IMR-90 (cell line): ENCODE measurements at regions not wholly inside any gene's neighbourhood (a gene's known extent, or its start where the extent isn't known, plus 50 kb on each side); places are given as distances from the start of the nearest gene placed in this dataset.

ENCODE experiments used
- CEBPB ChIP-seq: IDR thresholded peaks from 2 replicates; pipeline ENCODE4 v1.6.1; 2012; ENCODE audit warnings: low read depth, low read length, improper control_type of control experiment
- CHD1 ChIP-seq: IDR thresholded peaks from 2 replicates; pipeline ENCODE4 v1.6.1; 2012; ENCODE audit warnings: low read depth, low read length, improper control_type of control experiment
- ELK1 ChIP-seq: fragments of 150-350 bp; IDR thresholded peaks from 2 replicates; pipeline ENCODE4 v1.6.1; 2016; ENCODE audit warnings: low read depth, mild to moderate bottlenecking, low read length, moderate library complexity, borderline replicate concordance
- FOS ChIP-seq: fragments of 150-350 bp; IDR thresholded peaks from 2 replicates; pipeline ENCODE4 v1.6.1; 2016; ENCODE audit warnings: low read depth, low read length
- MAFK ChIP-seq: IDR thresholded peaks from 2 replicates; pipeline ENCODE4 v1.6.1; 2012; ENCODE audit warnings: low read depth, low read length, improper control_type of control experiment
- MXI1 ChIP-seq: IDR thresholded peaks from 2 replicates; pipeline ENCODE4 v1.6.1; 2012; ENCODE audit warnings: low read depth, mild to moderate bottlenecking, low read length, moderate library complexity, borderline replicate concordance
- NFE2L2 ChIP-seq: fragments of 150-350 bp; IDR thresholded peaks from 2 replicates; pipeline ENCODE4 v1.6.1; 2016; ENCODE audit warnings: low read depth, mild to moderate bottlenecking, low read length
- POLR2A ChIP-seq: IDR thresholded peaks from 2 replicates; pipeline ENCODE4 v1.6.1; 2012; ENCODE audit warnings: mild to moderate bottlenecking, low read depth, low read length
- RAD21 ChIP-seq: IDR thresholded peaks from 2 replicates; pipeline ENCODE4 v1.6.1; 2012; ENCODE audit warnings: low read length, improper control_type of control experiment
- RCOR1 ChIP-seq: IDR thresholded peaks from 2 replicates; pipeline ENCODE4 v1.6.1; 2012; ENCODE audit warnings: mild to moderate bottlenecking, low read length, improper control_type of control experiment; ENCODE audit not compliant: insufficient replicate concordance
- RFX5 ChIP-seq: IDR thresholded peaks from 2 replicates; pipeline ENCODE4 v1.8.0; 2012; ENCODE audit warnings: low read depth, mild to moderate bottlenecking, low read length, moderate library complexity
- SMC3 ChIP-seq: fragments of 150-350 bp; IDR thresholded peaks from 2 replicates; pipeline ENCODE4 v1.6.1; 2016; ENCODE audit warnings: low read depth, mild to moderate bottlenecking, antibody characterized with exemption, low read length, moderate library complexity
- USF2 ChIP-seq: fragments of 150-350 bp; IDR thresholded peaks from 2 replicates; pipeline ENCODE4 v1.6.1; 2017; ENCODE audit warnings: mild to moderate bottlenecking, antibody characterized with exemption, low read length, low read depth
- TF ChIP-seq, protein P1 (sequence below): conservative IDR thresholded peaks from 2 replicates; pipeline ENCODE4 v1.5.1; 2012; ENCODE audit warnings: mild to moderate bottlenecking, low read depth, low read length, improper control_type of control experiment

DNA sequence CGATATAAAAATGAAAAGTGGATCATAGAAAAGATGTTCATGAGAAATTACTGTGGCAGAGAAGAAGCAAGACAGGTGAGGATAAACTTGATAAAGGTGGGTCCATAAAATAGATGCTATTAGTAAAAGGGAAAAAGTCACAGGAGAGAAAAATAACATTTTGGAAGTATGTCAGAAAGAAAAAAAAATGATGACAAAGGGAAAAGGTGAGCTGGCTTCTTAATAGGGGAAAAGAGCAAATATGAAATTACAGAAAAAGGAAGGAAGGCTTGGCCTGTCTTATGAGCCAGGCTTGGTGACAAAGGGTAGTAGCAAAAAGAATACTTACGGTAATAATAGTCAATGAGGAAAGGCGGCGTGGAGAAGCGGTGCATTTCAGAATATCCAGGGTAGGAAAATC lies 386.1 kb downstream of the RWDD3 start:
- TF ChIP-seq, protein P1, sequence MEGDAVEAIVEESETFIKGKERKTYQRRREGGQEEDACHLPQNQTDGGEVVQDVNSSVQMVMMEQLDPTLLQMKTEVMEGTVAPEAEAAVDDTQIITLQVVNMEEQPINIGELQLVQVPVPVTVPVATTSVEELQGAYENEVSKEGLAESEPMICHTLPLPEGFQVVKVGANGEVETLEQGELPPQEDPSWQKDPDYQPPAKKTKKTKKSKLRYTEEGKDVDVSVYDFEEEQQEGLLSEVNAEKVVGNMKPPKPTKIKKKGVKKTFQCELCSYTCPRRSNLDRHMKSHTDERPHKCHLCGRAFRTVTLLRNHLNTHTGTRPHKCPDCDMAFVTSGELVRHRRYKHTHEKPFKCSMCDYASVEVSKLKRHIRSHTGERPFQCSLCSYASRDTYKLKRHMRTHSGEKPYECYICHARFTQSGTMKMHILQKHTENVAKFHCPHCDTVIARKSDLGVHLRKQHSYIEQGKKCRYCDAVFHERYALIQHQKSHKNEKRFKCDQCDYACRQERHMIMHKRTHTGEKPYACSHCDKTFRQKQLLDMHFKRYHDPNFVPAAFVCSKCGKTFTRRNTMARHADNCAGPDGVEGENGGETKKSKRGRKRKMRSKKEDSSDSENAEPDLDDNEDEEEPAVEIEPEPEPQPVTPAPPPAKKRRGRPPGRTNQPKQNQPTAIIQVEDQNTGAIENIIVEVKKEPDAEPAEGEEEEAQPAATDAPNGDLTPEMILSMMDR = no peak
- TF ChIP-seq RAD21 (no peak), NFE2L2 (no peak), POLR2A (no peak), CHD1 (no peak), ELK1 (no peak), MXI1 (no peak), RFX5 (no peak), RCOR1 (no peak), SMC3 (no peak), CEBPB (no peak), FOS (no peak), USF2 (no peak), MAFK (0 out of 2 replicates have a peak, but pooled peaks have one; percentile 32)
